ENCODE measurements at regions not wholly inside any gene's neighbourhood (a gene's known extent, or its start where the extent isn't known, plus 50 kb on each side); places are given as distances from the start of the nearest gene placed in this dataset.

DNA sequence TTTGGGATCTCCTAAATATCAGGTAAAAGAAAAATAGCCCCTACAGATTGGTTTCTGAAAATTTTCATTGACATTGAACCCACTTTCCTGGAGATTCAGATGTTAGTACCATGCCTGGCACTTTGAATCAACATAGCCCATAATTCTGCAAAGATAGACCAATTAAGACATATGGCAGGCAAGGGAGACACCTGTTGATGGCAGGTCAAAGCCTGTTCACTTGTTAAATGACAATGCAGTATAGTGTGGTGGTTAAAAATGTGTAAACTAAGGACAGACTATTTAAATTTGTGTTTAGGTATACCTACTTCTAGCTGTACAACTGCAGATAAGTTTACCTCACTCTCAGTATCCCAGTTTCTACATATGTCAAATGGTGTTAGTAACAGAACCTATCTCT lies 178.1 kb upstream of the MMADHC start:
- TF ChIP-seq, protein P1, sequence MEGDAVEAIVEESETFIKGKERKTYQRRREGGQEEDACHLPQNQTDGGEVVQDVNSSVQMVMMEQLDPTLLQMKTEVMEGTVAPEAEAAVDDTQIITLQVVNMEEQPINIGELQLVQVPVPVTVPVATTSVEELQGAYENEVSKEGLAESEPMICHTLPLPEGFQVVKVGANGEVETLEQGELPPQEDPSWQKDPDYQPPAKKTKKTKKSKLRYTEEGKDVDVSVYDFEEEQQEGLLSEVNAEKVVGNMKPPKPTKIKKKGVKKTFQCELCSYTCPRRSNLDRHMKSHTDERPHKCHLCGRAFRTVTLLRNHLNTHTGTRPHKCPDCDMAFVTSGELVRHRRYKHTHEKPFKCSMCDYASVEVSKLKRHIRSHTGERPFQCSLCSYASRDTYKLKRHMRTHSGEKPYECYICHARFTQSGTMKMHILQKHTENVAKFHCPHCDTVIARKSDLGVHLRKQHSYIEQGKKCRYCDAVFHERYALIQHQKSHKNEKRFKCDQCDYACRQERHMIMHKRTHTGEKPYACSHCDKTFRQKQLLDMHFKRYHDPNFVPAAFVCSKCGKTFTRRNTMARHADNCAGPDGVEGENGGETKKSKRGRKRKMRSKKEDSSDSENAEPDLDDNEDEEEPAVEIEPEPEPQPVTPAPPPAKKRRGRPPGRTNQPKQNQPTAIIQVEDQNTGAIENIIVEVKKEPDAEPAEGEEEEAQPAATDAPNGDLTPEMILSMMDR (IDR thresholded peaks at IDR 0.05; ENCODE audit: low read depth, low read length): no peak
- TF ChIP-seq EZH2phosphoT487 (IDR thresholded peaks at IDR 0.05; ENCODE audit: low read depth): no peak
